ENCODE measurements at regions not wholly inside any gene's neighbourhood (a gene's known extent, or its start where the extent isn't known, plus 50 kb on each side); places are given as distances from the start of the nearest gene placed in this dataset.

DNA sequence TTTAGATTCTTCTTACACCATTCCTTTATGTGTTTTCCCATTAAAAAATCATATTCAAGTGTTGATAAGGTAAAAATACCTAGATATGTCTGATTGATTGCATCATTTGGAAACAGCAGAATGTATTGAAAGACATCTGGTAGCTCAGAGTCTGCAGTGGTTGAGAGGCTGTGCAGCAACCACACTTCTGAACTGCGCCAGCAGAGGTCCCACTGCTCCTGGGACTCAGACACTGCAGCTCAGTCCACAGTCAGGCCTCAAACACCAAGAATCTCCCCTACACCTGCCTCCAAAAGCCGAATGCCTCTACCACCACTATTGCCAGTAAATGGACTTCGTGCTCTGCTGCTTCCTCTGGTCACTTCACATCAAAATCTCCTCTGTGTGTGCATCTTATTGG, 176.9 kb upstream of the LMCD1 start:
- peak in 3 of 5 experiments; percentile 9 to 16 (median 13) for TF ChIP-seq CTCF (IDR thresholded peaks at IDR 0.05)
- TF ChIP-seq POLR2A (IDR thresholded peaks at IDR 0.05): no peak
- TF ChIP-seq POLR2AphosphoS5 (IDR thresholded peaks at IDR 0.05): no peak
- TF ChIP-seq EP300 (IDR thresholded peaks at IDR 0.05; ENCODE audit: low read depth): no peak
